LNCaP clone FGC (cell line): ENCODE measurements at regions not wholly inside any gene's neighbourhood (a gene's known extent, or its start where the extent isn't known, plus 50 kb on each side); places are given as distances from the start of the nearest gene placed in this dataset.

Source experiments
- DNase-seq: peaks from one replicate; pipeline ENCODE4 v3.0.0-alpha.2; 2011; ENCODE audit warnings: low read depth
- H3K4me3 ChIP-seq: 2 replicates; pipeline ENCODE4 v1.5.1; 2011; ENCODE audit warnings: mild to moderate bottlenecking, low read depth, low read length, control low read depth
- TF ChIP-seq, protein P1 (sequence below): IDR thresholded peaks from 2 replicates; pipeline ENCODE4 v1.5.1; 2012; ENCODE audit warnings: mild to moderate bottlenecking; ENCODE audit not compliant: control insufficient read depth, insufficient read depth; ENCODE audit errors: extremely low read depth

DNA sequence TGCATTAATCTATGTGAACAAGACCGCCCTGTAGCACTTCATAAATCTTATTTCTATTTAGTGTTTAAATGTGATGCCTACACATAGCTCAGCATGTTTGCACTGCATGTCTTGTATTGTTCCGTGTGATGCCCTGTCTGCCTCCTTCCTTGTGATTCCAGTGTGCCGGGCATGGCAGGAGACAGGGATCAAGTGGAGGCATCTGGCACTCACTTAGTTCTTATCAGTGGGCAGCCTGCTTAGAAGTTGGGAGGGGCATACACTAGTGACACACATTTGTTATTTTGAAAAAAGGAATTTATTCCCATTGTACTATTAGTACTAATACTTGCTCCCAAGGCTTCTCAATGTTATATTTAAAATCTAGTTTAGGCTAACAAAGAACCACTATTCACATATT lies 176.4 kb downstream of the KCNA5 start:
- DNase-seq, result no peak
- TF ChIP-seq, protein P1, sequence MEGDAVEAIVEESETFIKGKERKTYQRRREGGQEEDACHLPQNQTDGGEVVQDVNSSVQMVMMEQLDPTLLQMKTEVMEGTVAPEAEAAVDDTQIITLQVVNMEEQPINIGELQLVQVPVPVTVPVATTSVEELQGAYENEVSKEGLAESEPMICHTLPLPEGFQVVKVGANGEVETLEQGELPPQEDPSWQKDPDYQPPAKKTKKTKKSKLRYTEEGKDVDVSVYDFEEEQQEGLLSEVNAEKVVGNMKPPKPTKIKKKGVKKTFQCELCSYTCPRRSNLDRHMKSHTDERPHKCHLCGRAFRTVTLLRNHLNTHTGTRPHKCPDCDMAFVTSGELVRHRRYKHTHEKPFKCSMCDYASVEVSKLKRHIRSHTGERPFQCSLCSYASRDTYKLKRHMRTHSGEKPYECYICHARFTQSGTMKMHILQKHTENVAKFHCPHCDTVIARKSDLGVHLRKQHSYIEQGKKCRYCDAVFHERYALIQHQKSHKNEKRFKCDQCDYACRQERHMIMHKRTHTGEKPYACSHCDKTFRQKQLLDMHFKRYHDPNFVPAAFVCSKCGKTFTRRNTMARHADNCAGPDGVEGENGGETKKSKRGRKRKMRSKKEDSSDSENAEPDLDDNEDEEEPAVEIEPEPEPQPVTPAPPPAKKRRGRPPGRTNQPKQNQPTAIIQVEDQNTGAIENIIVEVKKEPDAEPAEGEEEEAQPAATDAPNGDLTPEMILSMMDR, result no peak
- no peak overlapping the region for H3K4me3 ChIP-seq

DNA sequence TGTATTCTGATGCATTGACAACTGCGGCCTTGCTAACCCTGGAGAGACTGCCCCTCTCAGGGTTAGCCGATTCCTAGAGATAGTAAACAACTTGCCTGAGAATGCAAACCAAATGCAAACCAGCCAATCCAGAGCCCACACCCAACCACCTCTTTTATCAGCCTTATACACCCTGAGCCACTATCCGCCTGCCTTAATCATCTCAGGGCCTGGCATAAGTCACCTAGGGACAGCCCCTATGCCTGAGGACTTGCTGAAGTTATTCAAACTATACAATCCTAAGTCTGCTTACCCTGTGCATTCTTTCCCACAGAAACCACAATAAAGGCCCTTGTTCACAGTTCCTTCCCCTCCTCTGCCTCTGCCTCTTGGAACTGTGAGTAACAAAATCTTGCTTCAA lies 177.2 kb downstream of the KCNA5 start:
- TF ChIP-seq, protein P1, result no peak
- no peak for DNase-seq
- no peak overlapping the region for H3K4me3 ChIP-seq

DNA sequence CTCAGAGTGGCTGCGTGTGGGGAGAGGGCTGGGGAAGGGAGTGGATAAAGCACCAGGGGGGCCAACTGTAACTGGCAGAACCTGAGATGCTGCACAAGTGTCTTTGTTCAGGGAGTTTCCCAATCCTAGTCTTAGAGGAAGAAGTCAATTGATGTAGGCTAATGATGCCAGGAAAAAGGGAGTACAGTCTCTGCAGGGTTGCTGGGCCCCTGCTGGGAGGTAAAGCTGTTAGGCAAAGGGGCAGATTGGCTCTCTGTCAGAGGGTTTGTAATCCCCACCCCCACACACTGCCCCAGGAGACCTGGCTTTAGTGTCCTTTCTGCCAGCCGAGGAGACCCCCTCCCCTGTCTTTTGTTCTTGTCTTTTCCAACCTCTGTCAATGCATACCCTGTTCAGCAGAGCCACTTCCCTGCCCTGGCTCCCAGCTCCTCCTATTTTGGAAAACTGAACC lies 178.4 kb downstream of the KCNA5 start:
- no peak for DNase-seq

DNA sequence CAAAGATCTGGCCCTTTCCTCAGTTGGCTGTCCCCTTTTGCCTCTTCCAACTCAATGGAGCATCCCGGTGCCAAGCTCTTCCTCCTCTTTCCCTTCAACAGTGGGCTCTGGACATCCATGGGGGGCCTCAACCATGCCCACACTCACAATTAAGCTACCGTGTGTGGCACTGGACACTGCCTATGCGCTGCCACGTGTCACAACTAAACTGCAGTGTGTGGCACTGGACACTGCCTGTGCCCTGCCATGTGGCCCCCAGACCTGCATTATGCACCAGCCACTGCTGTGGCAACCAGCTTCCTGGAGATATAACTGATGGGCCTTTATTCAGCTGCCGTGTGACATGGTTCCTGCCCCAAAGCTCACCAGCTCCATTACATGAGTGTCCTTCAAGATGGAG lies 179.1 kb downstream of the KCNA5 start:
- TF ChIP-seq, protein P1, result no peak
- no peak overlapping the region for H3K4me3 ChIP-seq
- no peak for DNase-seq

More for the DNA sequence above, 178.4 kb downstream of the KCNA5 start:
- TF ChIP-seq, protein P1, result no peak
- H3K4me3 ChIP-seq, result no peak overlapping the region

DNA sequence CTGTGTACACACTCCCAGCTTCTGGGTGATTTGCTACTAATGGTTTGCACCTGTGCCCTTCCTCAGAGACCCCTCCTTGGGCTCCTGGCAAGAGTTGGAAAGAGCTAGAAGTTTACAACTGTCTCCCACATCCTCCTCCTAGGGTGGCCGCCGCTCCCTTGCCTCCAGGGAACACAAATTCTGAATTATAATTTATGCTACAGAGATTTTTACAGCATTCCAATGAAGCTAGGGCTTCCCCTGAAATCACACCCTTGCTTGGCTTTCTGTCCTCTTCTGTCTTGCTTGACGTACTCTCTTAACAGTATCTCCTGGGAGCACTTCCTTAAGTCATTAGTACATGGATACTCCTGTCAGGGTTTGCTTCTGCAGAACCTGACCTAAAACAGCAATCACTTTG lies 180.2 kb downstream of the KCNA5 start:
- no peak for DNase-seq
- H3K4me3 ChIP-seq, result no peak overlapping the region
- TF ChIP-seq, protein P1, result no peak

DNA sequence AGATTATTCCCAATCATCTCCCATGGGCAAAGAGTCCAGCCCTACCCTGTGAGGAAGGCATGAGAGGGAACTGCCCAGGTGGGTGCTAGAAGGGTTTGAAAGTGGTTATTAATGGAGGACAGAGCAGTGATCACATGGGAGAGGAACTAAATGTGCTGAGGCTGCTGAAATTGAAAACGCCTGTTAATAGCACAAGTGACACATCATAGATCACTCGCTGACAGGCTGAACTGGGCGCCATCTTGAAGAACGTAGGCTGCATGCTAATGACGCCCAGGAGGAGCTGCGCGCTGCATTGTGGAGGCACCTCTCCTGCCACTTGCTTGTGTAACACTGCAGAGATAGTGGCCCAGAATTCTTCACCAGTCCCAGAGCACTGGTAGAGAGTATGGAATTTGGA lies 182.9 kb downstream of the KCNA5 start:
- H3K4me3 ChIP-seq, result no peak overlapping the region
- TF ChIP-seq, protein P1, result no peak
- no peak for DNase-seq

DNA sequence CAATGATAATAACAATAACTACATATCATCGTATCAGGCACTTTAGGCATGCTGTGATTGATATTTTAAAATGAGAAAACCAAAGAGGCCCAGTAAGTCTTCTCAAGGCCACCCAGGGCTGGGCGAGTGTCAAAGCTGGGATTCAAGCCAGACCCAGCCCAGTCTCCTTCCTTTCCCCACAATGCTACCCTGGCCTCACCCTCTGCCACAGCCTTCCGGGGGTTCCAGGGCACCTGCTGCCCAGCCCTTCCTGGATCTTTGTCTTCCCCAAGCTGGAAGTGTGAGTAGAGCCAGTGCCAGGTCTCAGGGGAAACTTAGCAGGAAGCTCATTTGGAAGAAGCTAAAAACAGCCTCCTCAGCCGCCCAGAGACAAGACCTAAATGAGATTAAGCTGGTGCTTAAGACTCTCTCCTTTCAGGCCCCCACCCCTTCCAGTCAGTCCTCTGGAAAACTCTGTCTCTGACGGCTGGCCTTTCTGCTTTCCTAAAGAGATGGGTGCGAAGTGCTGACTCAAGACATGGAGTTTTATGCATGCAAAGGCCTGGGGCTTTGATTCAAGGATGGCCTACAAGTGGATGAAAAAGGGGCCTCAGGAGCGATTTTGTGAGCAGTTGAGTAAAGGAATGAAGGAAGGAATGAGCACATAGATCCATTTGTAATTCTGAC lies 184.2 kb downstream of the KCNA5 start:
- DNase-seq, result no peak
- no peak overlapping the region for H3K4me3 ChIP-seq
- TF ChIP-seq, protein P1, result no peak
